SK-N-MC (cell line): ENCODE measurements at regions not wholly inside any gene's neighbourhood (a gene's known extent, or its start where the extent isn't known, plus 50 kb on each side); places are given as distances from the start of the nearest gene placed in this dataset.

Source experiments
- DNase-seq: peaks from one replicate; pipeline ENCODE4 v3.0.0-alpha.2; 2011; ENCODE audit warnings: low read depth, low spot score
- H3K27ac ChIP-seq: fragments of 200-600 bp; sonication (generic); 2 replicates; pipeline ENCODE4 v1.5.1; 2016; ENCODE audit warnings: mixed run types
- H3K36me3 ChIP-seq: fragments of 200-600 bp; sonication (generic); 2 replicates; pipeline ENCODE4 v1.6.1; 2017; ENCODE audit warnings: antibody characterized with exemption, low read length, mixed read lengths; ENCODE audit not compliant: insufficient read depth
- H3K4me3 ChIP-seq: fragments of 200-600 bp; sonication (generic); 2 replicates; pipeline ENCODE4 v1.5.1; 2016
- H3K9ac ChIP-seq: fragments of 200-600 bp; sonication (generic); 2 replicates; pipeline ENCODE4 v1.8.0; 2017; ENCODE audit warnings: mixed run types, mixed read lengths; ENCODE audit not compliant: insufficient read length
- H3K9me3 ChIP-seq: fragments of 200-600 bp; sonication (generic); 2 replicates; pipeline ENCODE4 v1.6.1; 2017; ENCODE audit warnings: low read depth, mild to moderate bottlenecking, antibody characterized with exemption, low read length, moderate library complexity, mixed read lengths
- EZH2 ChIP-seq: fragments of 200-600 bp; sonication (generic); IDR thresholded peaks from one replicate; pipeline ENCODE4 v1.6.1; 2017; ENCODE audit warnings: antibody characterized with exemption
- FOXP2 ChIP-seq: optimal IDR thresholded peaks from 2 replicates; pipeline ENCODE3; 2011; ENCODE audit warnings: mild to moderate bottlenecking, moderate library complexity; ENCODE audit not compliant: insufficient read depth; ENCODE audit errors: extremely low read length, control extremely low read depth
- POLR2AphosphoS5 ChIP-seq: IDR thresholded peaks from 2 replicates; pipeline ENCODE4 v1.6.1; 2012; ENCODE audit warnings: mild to moderate bottlenecking, low read depth, low read length, borderline replicate concordance

DNA sequence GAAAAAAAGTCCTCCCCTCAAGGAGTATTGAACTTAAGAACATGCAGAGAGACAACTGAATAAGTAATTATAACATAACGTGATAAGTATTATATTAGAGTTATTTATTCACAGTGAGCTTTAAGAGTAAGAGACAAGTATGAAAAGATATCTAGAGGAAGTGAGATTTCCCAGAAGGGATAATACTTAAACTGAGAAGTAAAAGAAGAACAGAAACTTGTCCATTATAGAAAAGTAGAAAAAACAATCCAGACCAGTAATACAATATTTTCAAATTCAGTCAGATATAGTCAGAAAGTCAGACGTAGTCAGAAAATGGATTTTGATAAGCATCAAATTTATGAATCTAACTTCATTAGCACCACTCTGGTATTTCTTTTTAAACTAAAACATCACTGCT, 613.0 kb upstream of the CCNG1 start:
- TF ChIP-seq FOXP2 (no peak), POLR2AphosphoS5 (no peak), EZH2 (no peak)
- Histone ChIP-seq H3K27ac (no peak overlapping the region), H3K9me3 (no peaks in the 10 kb centered on the region), H3K36me3 (no peaks in the 10 kb centered on the region), H3K4me3 (no peak overlapping the region), H3K9ac (no peak overlapping the region)
- no peak for DNase-seq

DNA sequence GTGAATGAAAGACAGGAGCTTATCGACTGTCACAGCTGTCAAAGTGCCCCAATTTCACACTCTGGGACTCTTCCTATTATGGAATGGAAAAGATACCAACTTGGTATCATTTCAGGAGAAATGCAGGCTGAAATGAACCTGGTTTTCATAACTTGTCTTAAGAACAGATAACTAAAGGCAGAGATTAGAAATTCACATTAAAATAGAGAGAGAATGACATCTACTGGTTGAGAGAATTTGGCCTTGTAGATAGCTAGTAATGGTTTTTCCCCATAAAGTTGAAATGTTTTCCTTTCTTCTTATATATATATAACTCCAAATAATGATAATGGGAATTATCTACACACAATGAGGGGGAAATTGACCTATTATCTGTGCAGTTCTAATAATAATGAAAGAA, 600.2 kb upstream of the CCNG1 start:
- no peak overlapping the region for H3K27ac ChIP-seq
- no peak for TF ChIP-seq POLR2AphosphoS5
- TF ChIP-seq EZH2: no peak
- TF ChIP-seq FOXP2: no peak
- no peak for DNase-seq
- no peaks in the 10 kb centered on the region for H3K36me3 ChIP-seq
- H3K9me3 ChIP-seq: no peaks in the 10 kb centered on the region
- no peak overlapping the region for H3K4me3 ChIP-seq
- no peak overlapping the region for H3K9ac ChIP-seq

DNA sequence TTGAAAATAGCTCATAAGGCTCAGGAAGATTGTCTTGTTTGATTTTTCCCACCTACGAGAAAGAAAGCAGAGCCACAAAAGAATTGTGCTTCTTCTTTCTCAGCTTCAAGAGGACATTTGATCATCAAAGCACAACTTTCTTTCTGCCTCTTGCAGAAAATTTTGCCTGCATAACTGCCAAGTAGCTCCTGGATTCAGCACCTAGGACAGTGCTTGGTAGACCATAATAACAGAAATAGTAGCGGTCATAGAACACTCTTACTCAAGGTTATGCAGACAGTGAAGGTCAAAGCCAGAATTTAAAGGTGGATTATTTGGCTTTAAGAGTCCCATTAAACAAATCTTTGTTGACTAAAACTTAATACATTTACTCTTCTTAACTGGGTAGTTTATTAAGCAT, 594.7 kb upstream of the CCNG1 start:
- no peaks in the 10 kb centered on the region for H3K36me3 ChIP-seq

DNA sequence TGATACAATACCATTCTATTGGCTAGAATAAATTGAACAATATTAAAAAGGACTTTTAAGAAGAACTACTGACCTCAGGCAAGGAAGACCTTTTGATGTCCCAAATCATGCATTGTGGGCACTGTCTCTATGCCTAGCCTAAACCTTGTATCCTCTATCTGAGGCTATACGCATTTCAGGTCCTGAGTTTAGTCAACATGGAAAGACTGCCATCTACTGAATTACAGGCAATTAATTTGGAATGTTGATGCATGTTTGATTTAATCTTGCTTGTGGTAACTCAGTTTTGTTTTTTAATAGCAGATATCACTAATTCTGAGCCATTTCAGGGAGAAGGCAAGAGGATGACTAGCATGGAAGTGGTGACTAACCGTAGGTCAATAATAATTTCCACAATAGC, 585.3 kb upstream of the CCNG1 start:
- H3K9ac ChIP-seq: no peak overlapping the region
- H3K9me3 ChIP-seq: no peaks in the 10 kb centered on the region
- H3K4me3 ChIP-seq: no peak overlapping the region
- no peak overlapping the region for H3K27ac ChIP-seq
- H3K36me3 ChIP-seq: no peaks in the 10 kb centered on the region
- no peak for DNase-seq
- TF ChIP-seq FOXP2: no peak
- no peak for TF ChIP-seq EZH2
- TF ChIP-seq POLR2AphosphoS5: no peak

More for the DNA sequence above, 594.7 kb upstream of the CCNG1 start:
- Histone ChIP-seq H3K27ac (no peak overlapping the region), H3K4me3 (no peak overlapping the region), H3K9ac (no peak overlapping the region), H3K9me3 (no peaks in the 10 kb centered on the region)
- no peak for DNase-seq
- TF ChIP-seq POLR2AphosphoS5 (no peak), FOXP2 (no peak), EZH2 (no peak)

DNA sequence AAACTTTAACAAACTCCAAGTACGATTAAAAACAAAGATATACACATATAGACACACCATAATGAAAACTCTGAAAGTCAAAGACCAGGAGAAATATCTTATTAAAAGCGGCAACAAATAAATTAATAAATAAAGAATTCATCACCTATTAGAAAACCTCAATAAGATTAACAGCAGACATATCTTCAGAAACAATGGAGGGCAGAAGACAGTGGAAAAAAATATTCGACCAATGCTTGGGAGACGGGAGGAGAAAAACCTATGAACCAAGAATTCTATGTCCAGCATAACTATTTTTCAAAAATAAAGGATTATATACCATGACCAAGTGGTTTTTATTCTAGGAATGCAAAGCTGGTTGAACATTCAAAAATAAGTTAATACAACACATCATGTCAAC, 578.6 kb upstream of the CCNG1 start:
- TF ChIP-seq EZH2: no peak
- no peak for TF ChIP-seq FOXP2
- TF ChIP-seq POLR2AphosphoS5: no peak
- Histone ChIP-seq H3K9ac (no peak overlapping the region), H3K4me3 (no peak overlapping the region), H3K27ac (no peak overlapping the region), H3K36me3 (no peaks in the 10 kb centered on the region), H3K9me3 (peaks cover 3% of the 10 kb centered on the region; the same call in 1 of the 2 replicates)
- no peak for DNase-seq

DNA sequence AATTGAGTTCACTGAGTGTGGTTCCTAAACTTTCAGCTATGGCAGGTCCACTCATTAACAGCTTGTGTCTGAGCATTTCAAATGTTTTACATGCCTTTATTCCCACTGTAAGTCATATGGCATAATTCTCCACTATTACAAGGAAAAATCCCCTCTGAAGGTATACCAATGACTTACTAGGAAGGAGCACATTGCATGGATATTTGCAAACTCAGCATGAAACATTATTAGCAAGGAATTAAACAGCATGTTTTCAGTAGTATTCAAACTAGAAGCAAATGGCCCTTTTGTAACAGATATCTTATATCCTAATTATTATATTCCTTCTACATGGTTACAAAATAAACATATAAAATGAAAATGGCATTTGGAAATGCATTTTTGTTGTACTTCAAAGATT, 566.4 kb upstream of the CCNG1 start:
- no peaks in the 10 kb centered on the region for H3K9me3 ChIP-seq
- H3K4me3 ChIP-seq: no peak overlapping the region
- no peak for TF ChIP-seq POLR2AphosphoS5
- no peak for TF ChIP-seq EZH2
- no peak for TF ChIP-seq FOXP2

DNA sequence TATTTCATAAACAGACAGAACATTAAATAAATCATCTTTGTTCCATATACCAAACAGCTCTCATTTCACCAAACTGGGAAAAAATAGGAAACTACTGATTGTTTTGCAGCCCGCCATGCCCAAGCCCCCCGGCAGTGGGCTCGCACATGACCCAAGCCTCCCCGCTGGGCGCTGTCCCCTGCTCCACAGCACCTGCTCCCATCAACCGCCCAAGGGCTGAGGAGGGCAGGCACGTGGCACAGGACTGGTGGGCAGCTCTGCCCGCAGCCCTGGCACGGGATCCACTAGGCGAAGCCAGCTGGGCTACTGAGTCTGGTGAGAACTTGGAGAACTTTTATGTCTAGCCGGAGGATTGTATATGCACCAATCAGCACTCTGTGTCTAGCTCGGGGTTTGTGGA, 554.8 kb upstream of the CCNG1 start:
- H3K27ac ChIP-seq: no peak overlapping the region
- TF ChIP-seq FOXP2 (no peak), POLR2AphosphoS5 (no peak), EZH2 (no peak)
- no peak for DNase-seq
- H3K36me3 ChIP-seq: no peaks in the 10 kb centered on the region
- H3K9me3 ChIP-seq: no peaks in the 10 kb centered on the region
- H3K4me3 ChIP-seq: no peak overlapping the region
- H3K9ac ChIP-seq: no peak overlapping the region

More for the DNA sequence above, 566.4 kb upstream of the CCNG1 start:
- Histone ChIP-seq H3K9ac (no peak overlapping the region), H3K27ac (no peak overlapping the region), H3K36me3 (no peaks in the 10 kb centered on the region)
- no peak for DNase-seq

DNA sequence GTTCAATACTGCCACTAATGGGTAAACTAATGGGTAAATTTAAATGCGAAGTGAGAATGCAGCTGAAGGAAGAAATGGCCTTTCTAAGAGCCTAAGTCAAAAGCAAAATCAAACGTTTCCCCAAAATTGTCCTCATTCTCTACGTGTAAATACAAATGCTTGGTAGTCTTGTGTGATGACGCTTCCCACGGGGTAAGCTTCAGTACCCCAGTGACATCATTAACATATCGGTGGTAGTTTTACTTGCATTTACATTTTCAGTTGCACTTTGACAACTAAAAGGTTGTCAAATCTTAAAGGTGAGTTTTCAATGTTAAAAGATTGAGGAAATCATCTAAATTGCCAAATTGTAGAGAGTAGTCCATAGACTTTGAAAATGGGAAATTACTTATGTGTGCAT, 550.7 kb upstream of the CCNG1 start:
- no peak overlapping the region for H3K27ac ChIP-seq
- H3K36me3 ChIP-seq: no peaks in the 10 kb centered on the region
- H3K9me3 ChIP-seq: no peaks in the 10 kb centered on the region
- H3K9ac ChIP-seq: no peak overlapping the region
- no peak for DNase-seq
- no peak for TF ChIP-seq FOXP2
- TF ChIP-seq POLR2AphosphoS5: no peak
- TF ChIP-seq EZH2: no peak
- H3K4me3 ChIP-seq: no peak overlapping the region

DNA sequence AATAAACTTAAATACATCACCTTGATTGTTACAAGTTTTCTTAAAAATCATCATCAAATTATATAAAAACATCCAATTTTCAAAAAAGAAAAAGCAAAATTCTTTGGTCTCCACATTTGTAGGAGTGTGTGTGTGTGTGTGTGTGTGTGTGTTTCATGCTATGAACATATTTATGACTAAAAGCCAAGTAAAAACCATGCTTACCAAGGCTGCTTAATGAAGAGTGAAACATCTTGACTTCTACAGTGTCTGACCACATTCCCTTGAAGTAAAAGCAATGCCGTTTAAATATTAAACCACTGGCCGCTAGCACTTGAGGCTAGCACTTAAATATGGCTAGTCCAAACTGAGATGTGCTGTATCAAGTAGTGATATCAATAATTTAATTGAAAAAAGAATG, 549.1 kb upstream of the CCNG1 start:
- no peak for DNase-seq
- no peaks in the 10 kb centered on the region for H3K9me3 ChIP-seq
- H3K9ac ChIP-seq: no peak overlapping the region
- TF ChIP-seq POLR2AphosphoS5 (no peak), EZH2 (no peak), FOXP2 (no peak)
- H3K36me3 ChIP-seq: no peaks in the 10 kb centered on the region
- H3K4me3 ChIP-seq: no peak overlapping the region
- no peak overlapping the region for H3K27ac ChIP-seq
